H1 (cell line): ENCODE measurements at regions not wholly inside any gene's neighbourhood (a gene's known extent, or its start where the extent isn't known, plus 50 kb on each side); places are given as distances from the start of the nearest gene placed in this dataset.

Experiments used
- BRCA1 ChIP-seq: IDR thresholded peaks from 2 replicates; pipeline ENCODE4 v1.6.1; 2012; ENCODE audit warnings: low read depth, low read length, improper control_type of control experiment
- CTCF ChIP-seq, 3 experiments: IDR thresholded peaks; 1 replicate in 2 of 3; 2 replicates in 1 of 3; pipeline versions ENCODE4 v1.5.1 to v1.6.1; 2011; ENCODE audit warnings: low read length in 3 of 3, mild to moderate bottlenecking in 3 of 3, inconsistent platforms in 2 of 3, low read depth in 1 of 3, moderate library complexity in 1 of 3; ENCODE audit not compliant: insufficient read depth in 1 of 3; ENCODE audit errors: control extremely low read depth in 1 of 3
- EP300 ChIP-seq, 2 experiments: IDR thresholded peaks; 1 replicate in 1 of 2; 2 replicates in 1 of 2; pipeline ENCODE4 v1.6.1; 2011 to 2012; ENCODE audit warnings: low read depth in 2 of 2, low read length in 2 of 2, mild to moderate bottlenecking in 2 of 2, borderline replicate concordance in 1 of 2, inconsistent platforms in 1 of 2, moderate library complexity in 1 of 2
- EZH2 ChIP-seq: fragments of 200-600 bp; sonication (generic); IDR thresholded peaks from 2 replicates; pipeline ENCODE4 v1.7.1; 2012; ENCODE audit warnings: low read depth, mild to moderate bottlenecking, moderate library complexity, low read length, inconsistent platforms; ENCODE audit not compliant: severe bottlenecking
- FOSL1 ChIP-seq: IDR thresholded peaks from 2 replicates; pipeline ENCODE4 v1.6.1; 2011; ENCODE audit warnings: mild to moderate bottlenecking, low read depth, low read length, moderate library complexity; ENCODE audit not compliant: insufficient read depth
- JUND ChIP-seq: IDR thresholded peaks from 2 replicates; pipeline ENCODE4 v1.6.1; 2011; ENCODE audit warnings: mild to moderate bottlenecking, improper control_type of control experiment, low read length
- KDM1A ChIP-seq: fragments of 200-600, 300-600 bp; sonication (generic); IDR thresholded peaks from 2 replicates; pipeline ENCODE4 v1.7.1; 2016; ENCODE audit warnings: mild to moderate bottlenecking, low read length, borderline replicate concordance
- RXRA ChIP-seq: IDR thresholded peaks from 2 replicates; pipeline ENCODE4 v1.6.1; 2011; ENCODE audit warnings: low read depth, mild to moderate bottlenecking, low read length, moderate library complexity; ENCODE audit not compliant: insufficient read depth
- SIN3A ChIP-seq, 2 experiments: IDR thresholded peaks in 1 of 2; conservative IDR thresholded peaks in 1 of 2; 2 replicates each; pipeline ENCODE4 v1.6.1; 2011 to 2012; ENCODE audit warnings: low read length in 2 of 2, improper control_type of control experiment in 1 of 2, low read depth in 1 of 2, mild to moderate bottlenecking in 1 of 2
- SP1 ChIP-seq: IDR thresholded peaks from 2 replicates; pipeline ENCODE4 v1.6.1; 2011; ENCODE audit warnings: low read depth, low read length

DNA sequence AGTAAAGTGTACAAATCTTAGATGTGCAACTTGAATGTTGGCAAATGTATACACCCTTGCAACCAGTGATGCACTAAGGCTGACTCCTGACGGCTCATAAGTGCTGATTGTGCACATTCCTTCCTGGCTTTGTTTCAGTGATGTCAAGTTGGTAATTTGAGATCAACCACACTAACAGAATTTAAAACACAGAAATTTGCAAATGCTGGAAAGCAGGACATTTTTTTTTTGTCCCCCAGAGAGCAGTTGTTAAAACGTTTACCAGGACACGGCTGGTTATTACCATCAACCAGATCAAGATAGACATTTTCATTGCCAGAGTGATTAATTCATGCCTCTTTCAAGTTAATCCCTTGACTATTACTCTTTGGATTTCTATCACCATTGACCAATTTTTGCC, 735.6 kb downstream of the RFPL4B start:
- TF ChIP-seq RXRA (no peak), CTCF (IDR thresholded peaks at IDR 0.05; ENCODE audit: control extremely low read depth in 1 of 3, insufficient read depth in 1 of 3, low read depth in 1 of 3, low read length in 3 of 3) (no peak), KDM1A (no peak), SP1 (no peak), EZH2 (no peak), SIN3A (conservative IDR thresholded peaks at IDR 0.05 in 1 of 2, IDR thresholded peaks at IDR 0.05 in 1 of 2; ENCODE audit: low read depth in 1 of 2, low read length in 2 of 2) (no peak), BRCA1 (no peak), FOSL1 (no peak), EP300 (IDR thresholded peaks at IDR 0.05; ENCODE audit: borderline replicate concordance in 1 of 2, low read depth in 2 of 2, low read length in 2 of 2) (no peak), JUND (no peak)
